SK-N-SH treated with all-trans-retinoic acid at 6 μM for 48 hours (cell line): ENCODE measurements at regions not wholly inside any gene's neighbourhood (a gene's known extent, or its start where the extent isn't known, plus 50 kb on each side); places are given as distances from the start of the nearest gene placed in this dataset.

ENCODE experiments used
- ATAC-seq: fragments of 200-7000 bp; cut with Tn5 transposase; 3 replicates; pipeline ENCODE4 v1.9.1; 2020; ENCODE audit warnings: mild to moderate bottlenecking, moderate library complexity
- BACH2 ChIP-seq: fragments of 250-450 bp; sonication (Bioruptor Pico); IDR thresholded peaks from 2 replicates; pipeline ENCODE4 v1.9.0; 2021; ENCODE audit warnings: mild to moderate bottlenecking, borderline replicate concordance
- CREB5 ChIP-seq: fragments of 250-450 bp; sonication (Bioruptor Pico); IDR thresholded peaks from 2 replicates; pipeline ENCODE4 v1.5.1; 2020; ENCODE audit warnings: low read depth, mild to moderate bottlenecking, moderate library complexity
- CSRNP3 ChIP-seq: fragments of 250-450 bp; sonication (Bioruptor Pico); IDR thresholded peaks from 2 replicates; pipeline ENCODE4 v1.5.1; 2021; ENCODE audit warnings: mild to moderate bottlenecking, moderate library complexity
- ESRRG ChIP-seq: fragments of 250-450 bp; sonication (Bioruptor Pico); IDR thresholded peaks from 2 replicates; pipeline ENCODE4 v1.6.1; 2021; ENCODE audit warnings: mild to moderate bottlenecking
- GLIS3 ChIP-seq: fragments of 250-450 bp; sonication (Bioruptor Pico); IDR thresholded peaks from 2 replicates; pipeline ENCODE4 v1.5.0; 2020; ENCODE audit warnings: mild to moderate bottlenecking, moderate library complexity
- ISL1 ChIP-seq: fragments of 250-450 bp; sonication (Bioruptor Pico); IDR thresholded peaks from 2 replicates; pipeline ENCODE4 v2.1.2; 2022; ENCODE audit warnings: mild to moderate bottlenecking, moderate library complexity
- OSR1 ChIP-seq: fragments of 250-450 bp; sonication (Bioruptor Pico); IDR thresholded peaks from 2 replicates; pipeline ENCODE4 v1.8.0; 2022; ENCODE audit warnings: moderate library complexity, mild to moderate bottlenecking, inconsistent platforms
- PATZ1 ChIP-seq: fragments of 250-450 bp; sonication (Bioruptor Pico); IDR thresholded peaks from 2 replicates; pipeline ENCODE4 v1.8.0; 2020; ENCODE audit warnings: mild to moderate bottlenecking, moderate library complexity, borderline replicate concordance
- POU6F1 ChIP-seq: fragments of 250-450 bp; sonication (Bioruptor Pico); IDR thresholded peaks from 2 replicates; pipeline ENCODE4 v1.8.0; 2021; ENCODE audit warnings: low read depth, mild to moderate bottlenecking, moderate library complexity, borderline replicate concordance
- PPARA ChIP-seq: fragments of 250-450 bp; sonication (Bioruptor Pico); IDR thresholded peaks from 2 replicates; pipeline ENCODE4 v1.5.0; 2020; ENCODE audit warnings: mild to moderate bottlenecking, borderline replicate concordance
- RARB ChIP-seq: fragments of 250-450 bp; sonication (Bioruptor Pico); IDR thresholded peaks from 2 replicates; pipeline ENCODE4 v1.8.0; 2021; ENCODE audit warnings: mild to moderate bottlenecking, moderate library complexity
- TOX ChIP-seq: fragments of 250-450 bp; sonication (Bioruptor Pico); IDR thresholded peaks from 2 replicates; pipeline ENCODE4 v1.8.0; 2021; ENCODE audit warnings: mild to moderate bottlenecking, moderate library complexity, borderline replicate concordance
- TSHZ2 ChIP-seq: fragments of 250-450 bp; sonication (Bioruptor Pico); IDR thresholded peaks from 2 replicates; pipeline ENCODE4 v1.5.0; 2020; ENCODE audit warnings: mild to moderate bottlenecking, moderate library complexity
- ZC3H10 ChIP-seq: fragments of 250-450 bp; sonication (Bioruptor Pico); IDR thresholded peaks from 2 replicates; pipeline ENCODE4 v1.5.1; 2021; ENCODE audit warnings: mild to moderate bottlenecking, moderate library complexity
- ZFP3 ChIP-seq: fragments of 250-450 bp; sonication (Bioruptor Pico); IDR thresholded peaks from 2 replicates; pipeline ENCODE4 v1.5.0; 2020; ENCODE audit warnings: mild to moderate bottlenecking, moderate library complexity
- ZFP30 ChIP-seq: fragments of 450-650 bp; formaldehyde crosslinking; IDR thresholded peaks from 2 replicates; pipeline ENCODE4 v1.5.0; 2022; ENCODE audit warnings: mild to moderate bottlenecking, moderate library complexity
- ZNF565 ChIP-seq: fragments of 450-650 bp; formaldehyde crosslinking; conservative IDR thresholded peaks from 2 replicates; pipeline ENCODE4 v1.5.0; 2020; ENCODE audit warnings: low read depth, mild to moderate bottlenecking, moderate library complexity

GRCh38 chr10:128537834-128538330, 411.7 kb upstream of the MKI67 start (continued):
- no peak for TF ChIP-seq PATZ1
- TF ChIP-seq OSR1, result no peak
- TF ChIP-seq CREB5, result no peak
- no peak for TF ChIP-seq ZFP3
- no peak for TF ChIP-seq CSRNP3 (CRISPR knock-in tag)
- no peak for TF ChIP-seq ZNF565 (CRISPR knock-in tag)

- ATAC-seq, result no peak
- no peak for TF ChIP-seq BACH2 (CRISPR knock-in tag)
- no peak for TF ChIP-seq ZC3H10
- no peak for TF ChIP-seq CSRNP3 (CRISPR knock-in tag)
- no peak for TF ChIP-seq ESRRG (CRISPR knock-in tag)
These were observed 412.4 kb upstream of the MKI67 start for GRCh38 chr10:128538671-128539070.

- ATAC-seq, result no peak
- no peak for TF ChIP-seq BACH2 (CRISPR knock-in tag)
- no peak for TF ChIP-seq PATZ1
- no peak for TF ChIP-seq RARB (CRISPR knock-in tag)
- TF ChIP-seq GLIS3 (CRISPR knock-in tag), result no peak
- TF ChIP-seq TSHZ2 (CRISPR knock-in tag), result no peak
- TF ChIP-seq ZC3H10, result no peak
- TF ChIP-seq, all 23 proteins: peak for 0
These were observed 413.4 kb upstream of the MKI67 start for GRCh38 chr10:128539510-128540127.

GRCh38 chr10:128540128-128540762, 414.0 kb upstream of the MKI67 start:
- no peak for ATAC-seq
- TF ChIP-seq ZC3H10 (no peak), TOX (CRISPR knock-in tag) (no peak), GLIS3 (CRISPR knock-in tag) (no peak), RARB (CRISPR knock-in tag) (no peak), PATZ1 (no peak), CREB5 (no peak), ESRRG (CRISPR knock-in tag) (no peak), PPARA (CRISPR knock-in tag) (no peak), POU6F1 (no peak), ISL1 (no peak), ZFP30 (CRISPR knock-in tag) (no peak)
